ENCODE measurements at regions not wholly inside any gene's neighbourhood (a gene's known extent, or its start where the extent isn't known, plus 50 kb on each side); places are given as distances from the start of the nearest gene placed in this dataset.

GRCh38 chr13:80151016-80151415 is 189.9 kb downstream of the SPRY2 start:
- no peak overlapping the region for H3K4me3 ChIP-seq (ENCODE audit: low read length)
- DNase-seq (ENCODE audit: low read depth, low spot score): no peak
- no peaks in the 10 kb centered on the region for H3K4me1 ChIP-seq (ENCODE audit: control insufficient read depth, insufficient read depth, low read length)
- H3K36me3 ChIP-seq (ENCODE audit: control insufficient read depth, insufficient read depth, low read length): no peaks in the 10 kb centered on the region
- H3K9me3 ChIP-seq (ENCODE audit: control insufficient read depth, insufficient read depth, low read length): no peaks in the 10 kb centered on the region
- H3K27me3 ChIP-seq (ENCODE audit: control insufficient read depth, insufficient read depth, low read length): no peaks in the 10 kb centered on the region
- no peak overlapping the region for H3K27ac ChIP-seq (ENCODE audit: low read length)

GRCh38 chr13:80149736-80150135 is 191.2 kb downstream of the SPRY2 start:
- Histone ChIP-seq H3K9me3 (ENCODE audit: control insufficient read depth, insufficient read depth, low read length) (no peaks in the 10 kb centered on the region), H3K4me3 (ENCODE audit: low read length) (no peak overlapping the region), H3K36me3 (ENCODE audit: control insufficient read depth, insufficient read depth, low read length) (no peaks in the 10 kb centered on the region), H3K27ac (ENCODE audit: low read length) (no peak overlapping the region), H3K4me1 (ENCODE audit: control insufficient read depth, insufficient read depth, low read length) (no peaks in the 10 kb centered on the region), H3K27me3 (ENCODE audit: control insufficient read depth, insufficient read depth, low read length) (no peaks in the 10 kb centered on the region)
- no peak for DNase-seq (ENCODE audit: low read depth, low spot score)
- WGBS (ENCODE audit: insufficient coverage, insufficient read length): no CpG with 5 or more reads among the region's 4 CpGs

- Histone ChIP-seq H3K4me1 (ENCODE audit: control insufficient read depth, insufficient read depth, low read length) (no peaks in the 10 kb centered on the region), H3K4me3 (ENCODE audit: low read length) (no peak overlapping the region), H3K36me3 (ENCODE audit: control insufficient read depth, insufficient read depth, low read length) (no peaks in the 10 kb centered on the region), H3K9me3 (ENCODE audit: control insufficient read depth, insufficient read depth, low read length) (no peaks in the 10 kb centered on the region), H3K27ac (ENCODE audit: low read length) (no peak overlapping the region), H3K27me3 (ENCODE audit: control insufficient read depth, insufficient read depth, low read length) (no peaks in the 10 kb centered on the region)
- DNase-seq (ENCODE audit: low read depth, low spot score): no peak
- no CpG with 5 or more reads among the region's 3 CpGs for WGBS (ENCODE audit: insufficient coverage, insufficient read length)
Measured at GRCh38 chr13:80145171-80145690, 195.7 kb downstream of the SPRY2 start.

- H3K36me3 ChIP-seq (ENCODE audit: control insufficient read depth, insufficient read depth, low read length): no peaks in the 10 kb centered on the region
- no peak overlapping the region for H3K4me3 ChIP-seq (ENCODE audit: low read length)
- H3K27me3 ChIP-seq (ENCODE audit: control insufficient read depth, insufficient read depth, low read length): no peaks in the 10 kb centered on the region
- H3K9me3 ChIP-seq (ENCODE audit: control insufficient read depth, insufficient read depth, low read length): no peaks in the 10 kb centered on the region
- H3K4me1 ChIP-seq (ENCODE audit: control insufficient read depth, insufficient read depth, low read length): no peaks in the 10 kb centered on the region
- H3K27ac ChIP-seq (ENCODE audit: low read length): no peak overlapping the region
- no peak for DNase-seq (ENCODE audit: low read depth, low spot score)
Measured at GRCh38 chr13:80144493-80144892, 196.4 kb downstream of the SPRY2 start.

- WGBS (ENCODE audit: insufficient coverage, insufficient read length): no CpG with 5 or more reads among the region's 7 CpGs
- DNase-seq (ENCODE audit: low read depth, low spot score): no peak
- Histone ChIP-seq H3K36me3 (ENCODE audit: control insufficient read depth, insufficient read depth, low read length) (no peaks in the 10 kb centered on the region), H3K27ac (ENCODE audit: low read length) (no peak overlapping the region), H3K27me3 (ENCODE audit: control insufficient read depth, insufficient read depth, low read length) (no peaks in the 10 kb centered on the region), H3K9me3 (ENCODE audit: control insufficient read depth, insufficient read depth, low read length) (no peaks in the 10 kb centered on the region), H3K4me1 (ENCODE audit: control insufficient read depth, insufficient read depth, low read length) (no peaks in the 10 kb centered on the region), H3K4me3 (ENCODE audit: low read length) (no peak overlapping the region)
Measured at GRCh38 chr13:80141123-80141849, 199.6 kb downstream of the SPRY2 start.

- Histone ChIP-seq H3K36me3 (ENCODE audit: control insufficient read depth, insufficient read depth, low read length) (no peaks in the 10 kb centered on the region), H3K27ac (ENCODE audit: low read length) (no peak overlapping the region), H3K4me1 (ENCODE audit: control insufficient read depth, insufficient read depth, low read length) (no peaks in the 10 kb centered on the region), H3K4me3 (ENCODE audit: low read length) (no peak overlapping the region), H3K9me3 (ENCODE audit: control insufficient read depth, insufficient read depth, low read length) (no peaks in the 10 kb centered on the region), H3K27me3 (ENCODE audit: control insufficient read depth, insufficient read depth, low read length) (no peaks in the 10 kb centered on the region)
- no CpG with 5 or more reads among the region's 4 CpGs for WGBS (ENCODE audit: insufficient coverage, insufficient read length)
- DNase-seq (ENCODE audit: low read depth, low spot score): no peak
Measured at GRCh38 chr13:80140685-80141084, 200.2 kb downstream of the SPRY2 start.

GRCh38 chr13:80139196-80139595 is 201.7 kb downstream of the SPRY2 start:
- Histone ChIP-seq H3K4me1 (ENCODE audit: control insufficient read depth, insufficient read depth, low read length) (no peaks in the 10 kb centered on the region), H3K27me3 (ENCODE audit: control insufficient read depth, insufficient read depth, low read length) (no peaks in the 10 kb centered on the region), H3K4me3 (ENCODE audit: low read length) (no peak overlapping the region), H3K9me3 (ENCODE audit: control insufficient read depth, insufficient read depth, low read length) (no peaks in the 10 kb centered on the region), H3K27ac (ENCODE audit: low read length) (no peak overlapping the region), H3K36me3 (ENCODE audit: control insufficient read depth, insufficient read depth, low read length) (no peaks in the 10 kb centered on the region)
- WGBS (ENCODE audit: insufficient coverage, insufficient read length): no CpG with 5 or more reads among the region's 2 CpGs
- DNase-seq (ENCODE audit: low read depth, low spot score): no peak

- no peak for DNase-seq (ENCODE audit: low read depth, low spot score)
- Histone ChIP-seq H3K36me3 (ENCODE audit: control insufficient read depth, insufficient read depth, low read length) (no peaks in the 10 kb centered on the region), H3K27ac (ENCODE audit: low read length) (no peak overlapping the region), H3K4me1 (ENCODE audit: control insufficient read depth, insufficient read depth, low read length) (peaks cover 1% of the 10 kb centered on the region; the same call in 1 of the 2 replicates), H3K9me3 (ENCODE audit: control insufficient read depth, insufficient read depth, low read length) (no peaks in the 10 kb centered on the region), H3K27me3 (ENCODE audit: control insufficient read depth, insufficient read depth, low read length) (no peaks in the 10 kb centered on the region), H3K4me3 (ENCODE audit: low read length) (no peak overlapping the region)
- WGBS (ENCODE audit: insufficient coverage, insufficient read length): no CpG with 5 or more reads among the region's 3 CpGs
Measured at GRCh38 chr13:80137994-80138393, 202.9 kb downstream of the SPRY2 start.

- Histone ChIP-seq H3K36me3 (ENCODE audit: control insufficient read depth, insufficient read depth, low read length) (no peaks in the 10 kb centered on the region), H3K4me1 (ENCODE audit: control insufficient read depth, insufficient read depth, low read length) (peaks cover 1% of the 10 kb centered on the region; the same call in 1 of the 2 replicates), H3K4me3 (ENCODE audit: low read length) (no peak overlapping the region), H3K27ac (ENCODE audit: low read length) (no peak overlapping the region), H3K9me3 (ENCODE audit: control insufficient read depth, insufficient read depth, low read length) (no peaks in the 10 kb centered on the region), H3K27me3 (ENCODE audit: control insufficient read depth, insufficient read depth, low read length) (no peaks in the 10 kb centered on the region)
- no CpG with 5 or more reads among the region's 2 CpGs for WGBS (ENCODE audit: insufficient coverage, insufficient read length)
- no peak for DNase-seq (ENCODE audit: low read depth, low spot score)
Measured at GRCh38 chr13:80134346-80134745, 206.6 kb downstream of the SPRY2 start.

GRCh38 chr13:80133631-80134261 is 207.2 kb downstream of the SPRY2 start:
- H3K4me3 ChIP-seq (ENCODE audit: low read length): no peak overlapping the region

More at GRCh38 chr13:80133631-80134261, 207.2 kb downstream of the SPRY2 start:
- Histone ChIP-seq H3K36me3 (ENCODE audit: control insufficient read depth, insufficient read depth, low read length) (no peaks in the 10 kb centered on the region), H3K27me3 (ENCODE audit: control insufficient read depth, insufficient read depth, low read length) (no peaks in the 10 kb centered on the region), H3K27ac (ENCODE audit: low read length) (no peak overlapping the region), H3K9me3 (ENCODE audit: control insufficient read depth, insufficient read depth, low read length) (no peaks in the 10 kb centered on the region), H3K4me1 (ENCODE audit: control insufficient read depth, insufficient read depth, low read length) (peaks cover 1% of the 10 kb centered on the region; the same call in 1 of the 2 replicates)
- no peak for DNase-seq (ENCODE audit: low read depth, low spot score)
- no CpG with 5 or more reads among the region's 6 CpGs for WGBS (ENCODE audit: insufficient coverage, insufficient read length)
